NCI-H187 treated with DMSO at 0.1 percent for 48 hours (cell line): ENCODE measurements at regions not wholly inside any gene's neighbourhood (a gene's known extent, or its start where the extent isn't known, plus 50 kb on each side); places are given as distances from the start of the nearest gene placed in this dataset.
"Not testable (repeated sequence)": the region's sequence is repeated elsewhere in the genome, so short reads cannot be mapped to it uniquely, and the experiment has no call there.

ENCODE experiments used
- DNase-seq: peaks from one replicate; lab custom pipeline; 2025; lab: John Stamatoyannopoulos, UW

DNA sequence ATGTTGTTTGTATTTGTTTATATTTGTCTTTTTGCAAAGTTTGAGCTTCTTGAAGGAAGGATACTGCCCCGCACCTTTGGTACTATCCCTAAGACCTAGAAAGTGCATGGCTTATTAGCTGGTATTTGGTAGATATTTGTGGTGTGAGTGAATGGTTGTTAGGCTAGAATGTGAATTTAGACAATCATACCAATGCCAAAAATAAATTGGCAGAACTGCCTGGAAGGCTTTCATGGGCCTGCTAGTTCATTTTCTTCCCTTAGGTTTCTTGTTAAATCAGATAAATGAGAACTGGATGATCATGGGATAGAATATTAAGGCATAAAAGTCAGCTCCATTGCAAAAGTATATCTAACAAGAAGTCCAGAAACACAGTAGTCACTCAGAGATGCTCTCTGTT, 147.5 kb upstream of the TSLP start:
- no peak for DNase-seq

DNA sequence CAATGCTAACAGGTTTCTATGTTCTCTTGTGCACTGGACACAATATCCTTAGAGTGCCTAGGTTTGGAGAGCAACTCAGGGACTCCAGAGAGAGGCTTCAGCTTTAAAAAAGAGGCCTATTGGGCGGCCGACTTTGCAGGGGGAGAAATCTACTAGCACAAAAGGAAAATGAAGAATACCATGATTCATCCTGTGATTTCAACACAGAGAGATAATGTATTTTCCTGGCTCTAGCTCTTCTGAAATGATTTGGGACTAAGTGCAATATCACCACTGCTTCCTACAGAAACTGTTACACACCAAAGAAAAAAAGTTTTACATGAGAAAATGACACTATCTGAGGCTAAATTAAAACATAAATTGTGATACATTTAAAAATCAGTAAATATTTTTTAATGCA, 146.1 kb upstream of the TSLP start:
- DNase-seq, result no peak

DNA sequence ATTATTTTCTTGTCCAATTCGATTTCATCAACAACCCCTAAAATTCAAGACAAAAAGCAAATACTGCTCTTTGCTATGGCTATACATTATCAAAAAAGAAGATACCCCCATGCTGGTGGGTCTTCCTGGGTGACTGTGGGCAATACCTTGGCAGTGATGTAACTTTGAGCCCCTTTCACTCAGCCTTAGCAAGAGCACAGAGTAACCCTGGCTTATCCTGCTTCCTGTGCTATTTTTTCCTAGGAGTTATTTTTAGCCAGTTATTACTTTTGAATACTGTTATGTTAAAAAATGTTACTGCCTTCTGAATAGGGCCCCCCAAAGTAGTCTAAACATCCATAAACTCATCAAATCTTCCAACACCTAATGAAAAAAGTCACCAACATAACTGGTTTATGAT, 145.6 kb upstream of the TSLP start:
- DNase-seq, result no peak

DNA sequence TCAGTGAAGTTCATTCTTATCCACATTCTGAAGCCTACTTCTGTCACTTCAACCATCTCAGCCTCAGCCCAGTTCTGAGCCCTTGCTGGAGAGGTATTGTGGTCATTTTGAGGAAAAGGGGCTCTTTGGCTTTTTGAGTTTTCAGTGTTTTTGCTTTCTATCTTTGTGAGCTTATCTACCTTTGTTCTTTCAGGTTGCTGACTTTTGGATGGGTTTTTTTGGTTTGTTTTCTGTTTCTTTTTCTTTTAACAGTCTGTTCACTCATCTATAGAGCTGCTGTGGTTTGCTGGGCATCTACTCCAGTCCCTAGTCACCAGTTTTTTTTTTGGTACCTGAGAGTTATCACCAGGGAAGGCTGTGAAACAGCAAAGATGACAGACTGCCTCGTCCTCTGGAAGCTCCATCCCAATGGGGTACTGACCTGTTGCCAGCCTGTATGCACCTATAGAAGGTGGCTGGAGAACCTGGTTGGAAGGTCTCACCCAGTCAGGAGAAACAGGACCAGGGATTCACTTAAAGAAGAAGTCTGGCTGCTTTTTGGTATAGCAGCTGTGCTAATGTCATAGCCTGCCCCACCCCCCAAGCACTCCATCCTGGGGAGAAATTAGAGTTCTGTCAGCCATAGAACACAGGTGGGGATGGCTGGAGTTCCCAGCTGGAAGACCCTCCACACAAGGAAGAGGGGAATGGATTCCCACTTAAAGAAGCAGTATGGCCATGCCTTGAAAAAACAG, 138.6 kb upstream of the TSLP start:
- DNase-seq, result no peak

DNA sequence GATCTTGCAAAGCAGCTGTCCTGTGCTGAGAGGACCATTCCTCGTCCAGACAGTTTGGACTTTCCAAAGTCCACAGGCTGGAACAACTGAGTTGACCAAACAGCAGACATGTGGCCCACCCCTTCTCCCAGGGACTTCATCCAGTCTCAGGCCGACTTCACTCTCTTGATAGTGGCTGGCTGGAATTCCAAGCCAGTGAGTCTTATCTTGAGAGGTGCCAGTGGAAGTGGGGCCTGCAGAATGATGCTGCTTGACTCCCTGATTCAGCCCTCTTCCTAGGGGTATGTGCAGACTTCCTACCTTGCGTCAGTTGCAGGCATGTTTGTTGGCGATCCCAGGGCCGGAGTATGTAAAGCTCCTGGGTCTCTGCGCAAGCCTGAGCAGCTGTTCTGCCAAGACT, 131.4 kb upstream of the TSLP start:
- no peak for DNase-seq

DNA sequence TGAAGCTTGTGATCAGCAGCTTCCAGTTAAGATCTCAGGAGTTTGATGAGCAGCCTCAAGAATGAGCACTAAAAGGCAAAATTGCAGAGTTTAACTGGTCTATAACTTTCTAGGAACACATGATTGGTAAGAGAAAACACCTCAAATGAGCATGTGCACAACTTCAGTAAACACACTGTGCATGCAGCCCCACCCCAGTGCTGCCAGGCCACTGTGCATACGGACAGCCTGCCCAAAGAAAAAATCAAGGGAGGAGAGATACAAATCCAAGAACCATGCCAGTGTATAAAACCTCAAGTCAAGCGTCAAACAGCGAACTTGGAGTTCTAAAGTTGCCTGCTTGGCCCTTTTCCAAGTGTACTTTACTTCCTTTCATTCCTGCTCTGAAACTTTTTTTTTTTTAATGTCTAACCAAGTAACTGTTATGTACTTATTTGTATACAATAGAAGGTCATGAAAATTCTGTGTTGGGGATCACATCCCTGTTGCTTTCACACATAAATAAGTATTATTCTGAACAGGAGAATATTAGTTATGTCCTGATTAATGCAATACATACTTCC, 125.6 kb upstream of the TSLP start:
- DNase-seq, result no peak

DNA sequence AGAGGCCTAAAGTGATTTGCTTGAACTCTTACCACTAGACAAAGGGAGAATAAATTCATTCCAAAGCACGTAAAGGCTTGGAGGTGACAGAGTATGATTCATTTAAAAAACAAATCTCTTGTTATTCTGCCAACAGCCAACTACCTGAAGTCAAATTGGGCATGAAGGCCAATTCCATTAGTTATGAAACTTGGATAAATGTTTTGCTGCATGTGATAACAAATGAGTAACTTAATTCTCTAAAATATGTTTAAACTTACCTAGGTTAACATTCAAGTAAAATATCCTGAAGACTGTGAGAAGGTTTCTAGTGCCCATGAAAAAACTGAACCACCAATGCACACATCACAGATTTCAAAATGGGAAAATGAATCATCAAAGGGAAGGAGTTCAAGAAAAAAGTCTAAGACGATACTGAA, 120.1 kb upstream of the TSLP start:
- DNase-seq, result no peak

DNA sequence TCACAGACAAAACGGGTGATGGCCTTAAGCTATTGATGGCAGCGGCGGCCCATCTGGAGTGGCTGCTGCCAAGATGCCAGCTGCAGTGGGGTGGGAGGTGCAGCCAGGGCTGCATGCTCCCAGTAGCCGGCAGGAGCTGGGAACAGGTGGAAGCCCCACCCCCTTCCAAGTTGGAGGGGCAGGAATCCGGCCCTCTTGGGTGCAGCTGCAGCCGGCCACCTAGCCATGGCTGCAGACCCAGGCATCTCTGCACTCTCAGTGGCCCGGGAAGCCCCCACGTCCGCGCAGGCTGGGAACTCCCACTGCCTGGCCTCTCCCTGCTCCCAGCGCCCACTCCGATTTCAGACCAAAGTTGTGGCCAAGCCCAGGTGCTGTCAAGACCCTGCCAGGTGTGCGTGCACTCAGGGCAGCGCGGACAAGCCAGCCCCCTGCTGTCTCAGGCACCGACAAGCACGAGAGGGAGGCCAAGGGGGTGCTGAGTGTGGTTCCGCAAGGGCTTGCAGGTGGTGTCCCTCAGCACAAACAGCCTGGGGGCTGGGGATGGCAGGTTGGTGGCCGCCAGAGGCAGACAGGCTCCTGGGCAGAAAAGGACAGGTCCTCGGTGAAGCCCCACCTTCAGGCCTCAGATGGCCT, 115.1 kb upstream of the TSLP start:
- no peak for DNase-seq

DNA sequence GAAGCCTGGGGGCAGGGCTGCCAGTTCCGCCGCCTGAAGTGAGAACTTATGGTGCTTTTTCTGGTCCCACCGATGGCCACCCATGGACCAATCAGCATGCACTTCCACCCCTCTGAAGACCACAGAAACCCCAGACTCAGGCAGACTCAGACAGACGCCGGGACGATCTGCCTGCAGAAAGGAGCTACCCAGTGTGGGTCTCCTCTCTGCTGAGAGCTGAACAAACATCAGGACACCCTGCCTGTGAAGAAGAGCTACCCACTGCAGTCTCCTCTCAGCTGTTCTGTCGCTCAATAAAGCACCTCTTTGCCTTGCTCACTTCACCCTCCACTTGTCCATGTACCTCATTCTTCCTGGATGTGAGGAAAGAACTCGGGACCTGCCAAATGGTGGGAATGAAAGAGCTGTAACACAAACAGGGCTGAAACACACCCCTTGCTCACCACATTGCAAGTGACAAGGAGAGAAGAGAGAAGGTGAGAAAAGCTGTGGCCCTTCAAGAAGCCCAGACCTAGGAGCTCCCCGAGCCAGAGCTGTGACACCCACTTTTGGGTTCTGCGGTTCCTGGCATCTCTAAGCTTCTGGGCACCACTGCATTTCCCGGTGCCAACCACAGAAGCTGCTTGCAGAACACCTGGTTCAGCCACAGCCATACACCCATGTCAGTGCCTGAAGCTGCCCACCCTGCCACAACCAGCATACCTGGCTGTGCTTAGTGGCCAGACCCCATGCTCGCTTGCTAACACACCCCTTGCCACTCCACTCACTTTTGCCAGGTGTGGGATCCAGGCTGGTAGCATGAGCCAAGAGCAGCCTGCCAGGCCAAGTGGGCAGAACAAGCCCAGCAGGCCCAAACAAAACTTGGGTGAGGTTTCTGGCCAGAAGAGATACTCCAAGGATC, 114.3 kb upstream of the TSLP start:
- DNase-seq, result no peak

DNA sequence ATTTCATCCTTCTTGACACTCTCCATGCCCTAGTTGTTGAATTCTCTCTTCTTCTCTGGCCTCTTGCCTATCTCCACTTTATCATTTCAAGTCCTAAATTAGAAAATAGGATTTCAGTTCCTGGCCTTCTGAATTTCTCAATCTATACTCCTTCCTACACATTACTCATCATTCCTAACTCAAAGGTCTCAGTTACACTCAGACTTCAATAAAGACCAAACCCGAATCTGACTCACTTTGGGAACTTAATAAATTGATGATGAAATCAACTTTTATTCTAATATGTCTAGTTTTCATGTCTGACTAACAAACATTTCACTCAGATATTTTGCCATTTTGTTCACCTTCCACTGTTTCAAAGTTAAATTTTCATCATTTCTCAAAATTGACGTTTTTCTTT, 113.6 kb upstream of the TSLP start:
- DNase-seq, result no peak

DNA sequence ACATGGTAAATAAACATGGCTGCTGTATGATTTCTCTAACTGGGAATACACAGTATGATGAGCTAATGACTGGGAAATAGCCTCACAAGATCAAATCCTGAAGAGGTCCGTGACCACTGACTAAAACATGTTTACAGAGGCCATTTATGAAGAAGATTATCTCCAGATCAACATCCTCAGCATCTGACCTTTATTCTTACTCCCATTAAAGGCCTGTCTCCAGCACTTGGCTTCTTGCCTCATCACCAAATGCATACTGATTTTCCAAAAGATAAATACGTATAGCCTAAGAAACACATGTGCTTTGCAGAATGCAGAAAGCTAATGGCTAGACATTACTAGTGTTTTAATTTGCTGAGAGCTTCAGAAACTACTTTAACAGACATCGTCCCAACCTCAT, 108.0 kb upstream of the TSLP start:
- no peak for DNase-seq

DNA sequence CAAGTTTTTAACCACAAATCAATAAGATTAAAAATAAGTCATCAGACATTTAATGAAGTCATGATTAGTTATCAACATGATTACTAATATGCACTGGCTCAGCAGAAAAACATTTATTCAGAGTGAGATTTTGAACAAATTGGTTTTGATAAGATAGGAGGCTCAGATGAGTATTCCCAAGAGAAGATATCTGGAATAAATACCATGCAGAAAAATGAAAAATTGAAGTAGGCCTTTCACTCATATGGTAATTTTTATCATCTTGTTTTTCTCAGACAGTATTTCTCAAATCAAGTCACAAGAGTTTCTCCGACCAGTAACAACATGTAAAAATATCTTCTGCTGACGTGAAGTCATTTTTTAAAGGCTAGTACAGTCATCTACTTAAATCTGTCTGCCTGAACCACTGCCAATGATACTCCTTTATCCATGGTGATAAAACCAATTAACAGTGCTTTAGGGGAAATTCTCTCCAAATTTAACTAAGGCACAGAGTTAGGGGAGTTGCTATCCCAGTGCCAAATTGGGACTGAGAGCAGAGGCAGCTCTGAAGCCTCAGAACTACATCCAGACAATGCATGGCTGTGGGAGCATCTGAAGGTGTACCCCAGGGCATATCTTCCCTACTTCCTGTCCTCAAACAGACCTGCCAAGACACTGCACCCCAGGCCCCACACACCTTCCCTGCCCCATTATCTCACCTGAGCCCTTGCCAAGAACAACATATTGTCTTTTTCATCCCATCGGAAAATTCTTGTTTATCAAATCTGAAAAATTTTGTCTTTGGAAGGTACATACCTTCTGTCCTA, 105.5 kb upstream of the TSLP start:
- no peak for DNase-seq

DNA sequence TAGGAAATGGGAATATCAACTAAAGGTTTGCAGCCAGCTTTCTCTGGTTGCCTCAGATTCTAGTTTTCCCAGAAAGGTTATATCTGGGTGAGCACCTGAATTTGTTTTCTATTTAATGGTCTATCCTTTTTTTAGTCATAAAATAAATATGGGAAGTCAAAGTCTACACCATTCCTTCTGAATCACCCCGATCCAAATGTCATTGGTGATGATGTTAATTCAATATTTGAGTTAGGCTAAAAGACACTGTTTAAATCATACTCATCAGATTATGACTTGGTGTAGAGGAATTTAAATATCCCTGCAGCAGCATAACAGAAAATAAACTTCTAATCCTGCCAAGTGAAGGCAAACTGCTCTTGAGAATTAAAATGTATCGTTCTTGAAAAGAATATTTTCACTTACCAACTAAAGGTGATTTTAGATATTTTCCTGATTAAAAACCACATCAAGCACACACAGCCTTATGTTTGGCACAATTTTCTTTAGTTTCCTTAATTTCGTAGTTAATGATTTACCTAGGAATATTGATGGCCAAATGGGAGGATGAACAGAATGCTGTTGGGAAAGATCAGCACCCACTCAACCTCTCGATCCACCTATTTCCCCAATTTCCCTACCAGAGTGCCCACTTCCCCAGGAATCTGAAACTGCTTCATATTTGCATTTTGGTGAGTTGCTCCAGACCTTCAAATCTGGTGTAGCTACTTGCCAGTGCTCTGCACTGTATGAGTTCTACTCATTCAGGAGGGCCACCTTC, 103.1 kb upstream of the TSLP start:
- DNase-seq, result no peak

DNA sequence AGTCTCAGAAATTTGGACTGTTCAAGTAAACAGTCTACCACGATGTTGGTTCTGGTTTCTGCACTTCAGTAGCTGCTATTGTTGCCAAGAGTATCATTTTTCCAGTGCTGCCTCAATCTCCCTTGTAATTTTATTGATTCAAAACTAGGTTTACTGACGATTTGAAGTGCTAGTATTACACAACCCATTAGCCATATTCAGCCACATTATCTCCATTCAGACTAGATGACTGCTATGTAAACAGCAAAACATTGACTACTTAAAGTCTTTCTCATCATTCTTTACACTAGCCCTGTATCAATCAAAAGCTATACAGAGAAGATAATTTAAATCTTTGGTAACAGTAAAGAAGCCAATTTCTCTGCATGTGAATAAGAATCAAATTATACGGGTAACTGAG, 102.0 kb upstream of the TSLP start:
- peak; percentile 37 for DNase-seq

DNA sequence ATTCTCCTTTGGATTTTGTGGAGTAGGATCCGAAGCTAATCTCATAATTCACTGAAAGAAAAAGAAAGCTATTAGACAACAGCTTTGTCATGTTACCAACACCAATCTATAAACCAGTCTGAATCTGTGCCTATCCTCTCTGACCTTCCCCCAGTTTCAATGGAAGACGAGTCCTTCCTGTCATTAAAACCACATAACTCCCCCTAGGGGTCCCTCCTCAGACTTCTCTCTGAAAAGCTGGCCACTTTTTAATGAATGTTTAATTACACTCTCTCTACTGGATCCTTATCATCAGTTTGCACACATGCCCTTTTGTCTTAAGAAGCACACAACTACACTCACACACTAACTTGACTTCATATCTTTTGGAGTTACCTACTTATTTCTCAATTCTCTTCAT, 98.0 kb upstream of the TSLP start:
- no peak for DNase-seq

DNA sequence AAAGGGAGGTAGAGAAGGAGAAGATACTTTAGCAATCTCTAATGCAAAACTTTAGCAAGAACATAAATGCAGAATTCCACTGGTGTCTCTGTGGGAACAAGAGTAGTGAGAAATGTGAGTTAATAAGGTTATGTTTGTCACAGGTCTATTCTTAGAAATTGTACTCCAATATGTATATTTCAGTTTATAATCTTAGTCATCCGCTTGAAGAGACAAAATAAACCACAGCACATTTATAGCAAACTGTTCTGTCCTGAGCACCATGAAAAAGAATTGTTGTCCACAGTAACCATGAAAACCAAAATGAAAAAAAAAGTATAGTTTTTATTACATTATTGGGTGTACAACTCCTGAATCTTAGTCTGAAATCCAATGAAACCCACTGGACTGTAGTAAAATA, 93.6 kb upstream of the TSLP start:
- no peak for DNase-seq

DNA sequence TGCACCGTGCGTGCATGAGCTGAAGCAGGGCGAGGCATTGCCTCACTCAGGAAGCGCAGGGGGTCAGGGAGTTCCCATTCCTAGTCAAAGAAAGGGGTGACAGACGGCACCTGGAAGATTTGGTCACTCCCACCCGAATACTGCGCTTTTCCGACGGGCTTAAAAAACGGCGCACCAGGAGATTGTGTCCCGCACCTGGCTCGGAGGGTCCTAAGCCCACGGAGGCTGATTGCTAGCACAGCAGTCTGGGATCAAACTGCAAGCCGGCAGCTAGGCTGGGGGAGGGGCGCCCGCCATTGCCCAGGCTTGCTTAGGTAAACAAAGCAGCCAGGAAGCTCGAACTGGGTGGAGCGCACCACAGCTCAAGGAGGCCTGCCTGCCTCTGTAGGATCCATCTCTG, 85.6 kb upstream of the TSLP start:
- DNase-seq, result not testable (repeated sequence)

DNA sequence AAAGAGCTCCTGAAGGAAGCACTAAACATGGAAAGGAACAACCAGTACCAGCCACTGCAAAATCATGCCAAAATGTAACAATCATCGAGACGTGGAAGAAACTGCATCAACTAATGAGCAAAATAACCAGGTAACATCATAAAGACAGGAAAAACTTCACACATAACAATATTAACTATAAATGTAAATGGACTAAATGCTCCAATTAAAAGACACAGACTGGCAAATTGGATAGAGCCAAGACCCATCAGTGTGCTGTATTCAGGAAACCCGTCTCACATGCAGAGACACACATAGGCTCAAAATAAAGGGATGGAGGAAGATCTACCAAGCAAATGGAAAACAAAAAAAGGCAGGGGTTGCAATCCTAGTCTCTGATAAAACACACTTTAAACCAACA, 83.9 kb upstream of the TSLP start:
- not testable (repeated sequence) for DNase-seq

DNA sequence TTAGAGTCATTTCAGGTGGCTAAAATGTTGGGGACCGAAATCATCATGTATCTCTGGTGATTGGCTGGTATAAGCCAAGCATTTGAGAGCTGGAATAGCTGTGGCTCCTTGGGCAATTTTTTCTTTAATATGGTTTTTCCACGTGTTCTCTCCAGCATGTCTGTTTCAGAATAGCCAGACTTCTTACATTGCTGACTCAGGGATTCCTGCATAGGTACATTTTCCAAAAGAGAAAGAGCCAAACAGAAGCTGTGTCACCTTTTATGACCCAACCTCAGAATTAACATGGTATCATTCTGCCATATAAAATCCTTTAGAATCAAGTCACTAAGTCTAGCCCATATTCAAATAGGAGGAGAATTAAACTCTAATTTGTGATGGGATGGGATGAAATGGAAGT, 74.8 kb upstream of the TSLP start:
- DNase-seq, result no peak

DNA sequence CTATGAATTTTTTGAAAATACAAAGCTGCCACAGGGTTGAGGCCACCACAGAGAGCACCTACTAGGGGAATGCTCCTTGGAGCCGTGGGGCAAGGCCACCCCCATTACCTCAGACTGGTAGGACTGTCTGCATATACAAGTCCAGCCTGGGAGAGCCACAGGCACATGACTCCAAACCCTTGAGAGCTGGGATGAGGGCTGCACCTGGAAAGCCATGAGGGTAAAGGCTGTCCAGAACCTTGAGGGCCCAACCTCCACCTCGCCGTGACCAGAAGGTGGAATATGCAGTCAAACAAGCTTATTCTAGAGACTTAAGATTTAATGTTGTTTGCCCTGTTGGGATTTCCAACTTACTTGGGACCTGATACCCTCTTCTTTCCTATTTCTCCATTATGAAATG, 69.5 kb upstream of the TSLP start:
- DNase-seq, result no peak

DNA sequence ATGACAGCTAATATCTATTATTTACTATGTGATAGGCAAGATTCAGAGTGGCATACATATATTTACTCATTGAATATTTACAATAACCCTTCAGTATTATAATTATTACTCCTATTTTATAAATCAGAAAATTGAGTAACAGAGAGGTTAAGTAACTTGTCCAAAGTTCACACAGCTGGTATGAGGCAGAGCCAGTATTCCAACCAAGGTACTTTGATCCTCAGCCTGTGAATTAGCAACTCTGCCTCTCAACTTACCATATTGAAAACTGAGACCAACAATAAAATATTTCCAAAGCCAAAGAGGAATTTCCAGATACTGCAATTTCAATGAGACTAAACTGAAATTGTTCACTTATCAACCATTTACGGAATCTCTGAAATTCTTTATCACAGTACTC, 67.9 kb upstream of the TSLP start:
- DNase-seq, result no peak
